GM10248 (cell line): ENCODE measurements at regions not wholly inside any gene's neighbourhood (a gene's known extent, or its start where the extent isn't known, plus 50 kb on each side); places are given as distances from the start of the nearest gene placed in this dataset.

Source experiments
- CTCF ChIA-PET: fragments of 300-600 bp; sonication (Branson Sonifier 250); formaldehyde crosslinking; extraction: SDS; loops from one replicate; lab custom pipeline; 2021; ENCODE audit warnings: antibody characterized with exemption; lab: Yijun Ruan, JAX
- POLR2A ChIA-PET: fragments of 350-650 bp; sonication (Branson Sonifier 250); formaldehyde crosslinking; extraction: SDS; loops from one replicate; lab custom pipeline; 2020; ENCODE audit warnings: antibody characterized with exemption; lab: Yijun Ruan, JAX
- DNase-seq: peaks from one replicate; pipeline ENCODE4 v3.0.0; 2012; ENCODE audit errors: extremely low spot score
- CTCF ChIP-seq: IDR thresholded peaks from 2 replicates; pipeline ENCODE4 v1.5.1; 2012; ENCODE audit warnings: mild to moderate bottlenecking, low read depth; ENCODE audit errors: extremely low read depth, missing control alignments, control extremely low read depth

GRCh38 chr19:29302002-29302928 lies 89.3 kb upstream of the UQCRFS1 start:
- ChIA-PET POLR2A (no interaction called here), CTCF (interaction anchor here (1.5 kb wide), 1 partner anchor 39 kb away, joined by 5 read pairs; no protein-coding TSS in a partner anchor)
- TF ChIP-seq CTCF, result no peak
- no peak for DNase-seq

GRCh38 chr19:29303069-29303718 lies 90.2 kb upstream of the UQCRFS1 start:
- POLR2A ChIA-PET, result no interaction called here
- DNase-seq, result no peak
- no peak for TF ChIP-seq CTCF
- CTCF ChIA-PET, result interaction anchor here (1.5 kb wide), 1 partner anchor 40 kb away, joined by 5 read pairs; no protein-coding TSS in a partner anchor

DNA sequence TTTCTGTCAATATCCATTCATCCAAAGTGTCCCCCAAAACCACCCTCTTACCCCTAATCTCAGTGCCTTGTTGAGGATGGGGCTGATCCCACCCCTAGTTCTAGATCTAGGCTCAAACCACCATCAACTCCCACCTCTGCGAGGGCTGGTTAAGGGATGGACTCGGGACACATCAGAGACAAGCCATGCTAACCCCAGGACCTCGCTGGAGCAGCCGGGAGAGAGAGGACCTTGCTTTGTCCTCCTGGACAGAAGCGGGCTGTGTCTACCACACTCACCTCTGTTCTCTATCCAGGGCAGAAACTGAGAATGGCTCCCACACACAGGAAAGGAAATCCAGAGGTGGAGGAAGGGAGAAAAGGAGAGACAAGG lies 90.8 kb upstream of the UQCRFS1 start:
- ChIA-PET POLR2A (no interaction called here), CTCF (interaction anchor here (1.5 kb wide), 1 partner anchor 41 kb away, joined by 5 read pairs; no protein-coding TSS in a partner anchor)
- no peak for TF ChIP-seq CTCF
- DNase-seq, result no peak

DNA sequence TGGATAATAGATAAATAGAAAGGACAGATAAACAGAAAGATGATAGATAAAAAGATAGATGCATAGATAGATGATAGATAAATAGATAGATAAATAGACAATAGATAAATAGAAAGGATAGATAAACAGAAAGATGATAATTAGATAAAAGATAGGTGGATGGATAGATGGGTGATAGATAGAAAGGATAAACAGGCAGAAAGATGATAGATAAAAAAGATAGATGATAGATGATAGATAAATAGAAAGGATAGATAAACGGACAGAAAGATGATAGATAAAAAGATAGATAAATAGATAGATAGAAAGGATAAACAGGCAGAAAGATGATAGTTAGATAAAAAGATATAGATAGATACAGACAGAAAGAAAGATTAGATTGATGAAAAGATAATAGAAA lies 92.3 kb upstream of the UQCRFS1 start:
- CTCF ChIA-PET, result no interaction called here
- TF ChIP-seq CTCF, result no peak
- POLR2A ChIA-PET, result no interaction called here
- DNase-seq, result no peak

DNA sequence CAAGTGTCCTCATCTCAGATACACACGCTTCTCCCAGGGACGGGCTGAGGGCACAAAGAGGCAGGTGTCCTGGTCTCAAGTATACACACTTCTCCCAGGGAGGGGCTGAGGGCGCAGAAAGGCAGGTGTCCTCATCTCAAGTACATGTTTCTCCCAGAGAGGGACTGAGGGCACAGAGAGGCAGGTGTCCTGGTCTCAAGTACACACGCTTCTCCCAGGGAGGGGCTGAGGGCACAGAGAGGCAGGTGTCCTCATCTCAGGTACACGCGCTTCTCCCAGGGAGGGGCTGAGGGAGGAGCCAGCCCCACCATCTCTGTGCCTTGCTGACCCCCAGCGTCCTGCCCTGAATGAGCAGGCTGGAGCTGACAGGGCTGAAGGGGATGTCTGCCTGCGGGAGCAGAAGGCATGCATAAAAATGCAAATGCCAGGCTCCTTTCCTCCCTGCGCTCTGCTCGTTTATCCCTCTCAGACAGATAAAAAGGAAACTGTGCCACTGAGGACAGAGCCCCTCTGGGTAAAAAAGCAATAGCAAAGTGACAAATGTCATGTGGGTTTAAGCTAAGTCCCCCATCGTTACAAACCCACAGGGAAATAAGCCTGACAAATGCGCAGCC lies 96.1 kb upstream of the UQCRFS1 start:
- CTCF ChIA-PET, result no interaction called here
- DNase-seq, result no peak
- POLR2A ChIA-PET, result no interaction called here
- TF ChIP-seq CTCF, result no peak

GRCh38 chr19:29309637-29310036 lies 96.7 kb upstream of the UQCRFS1 start:
- TF ChIP-seq CTCF, result no peak
- DNase-seq, result no peak
- CTCF ChIA-PET, result no interaction called here
- POLR2A ChIA-PET, result no interaction called here
